Keratinocyte (primary cell): ENCODE measurements at regions not wholly inside any gene's neighbourhood (a gene's known extent, or its start where the extent isn't known, plus 50 kb on each side); places are given as distances from the start of the nearest gene placed in this dataset.

Source experiments
- DNase-seq: peaks from one replicate; pipeline ENCODE4 v3.0.0-alpha.2; 2011; ENCODE audit warnings: low read depth, missing footprints, low spot score
- FAIRE-seq: peaks from 2 replicates; lab custom pipeline; 2011; peaks lifted over from hg19 to GRCh38; lab: Jason Lieb, UNC
- H2AFZ ChIP-seq: 2 replicates; pipeline ENCODE4 v1.6.0; 2012; ENCODE audit warnings: low read length, control low read depth, inconsistent platforms; ENCODE audit not compliant: control insufficient read depth
- H3K27ac ChIP-seq: 2 replicates; pipeline ENCODE4 v1.5.1; 2011; ENCODE audit warnings: low read length; ENCODE audit not compliant: control insufficient read depth, insufficient read depth
- H3K27me3 ChIP-seq: 3 replicates; pipeline ENCODE4 v1.6.0; 2011; ENCODE audit warnings: low read length; ENCODE audit not compliant: control insufficient read depth, insufficient read depth; ENCODE audit errors: extremely low read depth
- H3K36me3 ChIP-seq, 2 experiments: 2 replicates in 1 of 2; 3 replicates in 1 of 2; pipeline ENCODE4 v1.5.1; 2011; ENCODE audit warnings: low read length in 2 of 2, mild to moderate bottlenecking in 1 of 2; ENCODE audit not compliant: control insufficient read depth in 2 of 2, insufficient read depth in 2 of 2; ENCODE audit errors: extremely low read depth in 1 of 2
- H3K4me1 ChIP-seq: 3 replicates; pipeline ENCODE4 v1.5.1; 2011; ENCODE audit warnings: low read length; ENCODE audit not compliant: control insufficient read depth, insufficient read depth; ENCODE audit errors: extremely low read depth
- H3K4me2 ChIP-seq: 3 replicates; pipeline ENCODE4 v1.6.0; 2011; ENCODE audit warnings: low read depth, low read length; ENCODE audit not compliant: control insufficient read depth, insufficient read depth; ENCODE audit errors: extremely low read depth
- H3K4me3 ChIP-seq, 3 experiments: fragments of 200-600 bp in 1 of 3; sonication (generic) in 1 of 3; 2 replicates in 2 of 3; 3 replicates in 1 of 3; pipeline ENCODE4 v1.5.1; 2011 to 2016; ENCODE audit warnings: low read length in 3 of 3, mild to moderate bottlenecking in 3 of 3, control low read depth in 2 of 3, inconsistent platforms in 1 of 3, low read depth in 1 of 3, mixed read lengths in 1 of 3, mixed run types in 1 of 3, moderate library complexity in 1 of 3; ENCODE audit not compliant: control insufficient read depth in 2 of 3, insufficient read depth in 2 of 3; ENCODE audit errors: extremely low read depth in 1 of 3
- H3K79me2 ChIP-seq: 2 replicates; pipeline ENCODE4 v1.6.0; 2012; ENCODE audit warnings: low read length; ENCODE audit not compliant: control insufficient read depth, insufficient read depth
- H3K9ac ChIP-seq: 3 replicates; pipeline ENCODE4 v1.6.0; 2011; ENCODE audit warnings: low read length; ENCODE audit not compliant: control insufficient read depth, insufficient read depth; ENCODE audit errors: extremely low read depth
- H3K9me1 ChIP-seq: 3 replicates; pipeline ENCODE4 v1.6.0; 2011; ENCODE audit warnings: low read length; ENCODE audit not compliant: control insufficient read depth, insufficient read depth; ENCODE audit errors: extremely low read depth
- H3K9me3 ChIP-seq: 2 replicates; pipeline ENCODE4 v1.5.1; 2012; ENCODE audit warnings: low read depth, low read length; ENCODE audit not compliant: control insufficient read depth
- H4K20me1 ChIP-seq: 3 replicates; pipeline ENCODE4 v1.6.0; 2011; ENCODE audit warnings: low read length; ENCODE audit not compliant: control insufficient read depth, insufficient read depth; ENCODE audit errors: extremely low read depth
- EZH2 ChIP-seq: IDR thresholded peaks from one replicate; pipeline ENCODE4 v1.6.1; 2012; ENCODE audit warnings: inconsistent platforms, mild to moderate bottlenecking, low read length, moderate library complexity
- dilution Hi-C: fragments of 300-500 bp; cut with MboI; formaldehyde crosslinking; loops from one replicate; pipeline ENCODE4 v1.7.0; 2020; ENCODE audit warnings: low sequenced_read_pairs; ENCODE audit not compliant: extremely low pct_ligation_motif_present
- TF ChIP-seq, protein P1 (sequence below), 3 experiments: IDR thresholded peaks in 1 of 3; conservative IDR thresholded peaks in 1 of 3; optimal IDR thresholded peaks in 1 of 3; 2 replicates in 2 of 3; 3 replicates in 1 of 3; pipeline versions ENCODE3 to v1.5.1; 2011; ENCODE audit warnings: low read length in 3 of 3, mild to moderate bottlenecking in 3 of 3, moderate library complexity in 2 of 3, control low read depth in 1 of 3, inconsistent platforms in 1 of 3; ENCODE audit not compliant: insufficient read depth in 2 of 3; ENCODE audit errors: extremely low read depth in 1 of 3

DNA sequence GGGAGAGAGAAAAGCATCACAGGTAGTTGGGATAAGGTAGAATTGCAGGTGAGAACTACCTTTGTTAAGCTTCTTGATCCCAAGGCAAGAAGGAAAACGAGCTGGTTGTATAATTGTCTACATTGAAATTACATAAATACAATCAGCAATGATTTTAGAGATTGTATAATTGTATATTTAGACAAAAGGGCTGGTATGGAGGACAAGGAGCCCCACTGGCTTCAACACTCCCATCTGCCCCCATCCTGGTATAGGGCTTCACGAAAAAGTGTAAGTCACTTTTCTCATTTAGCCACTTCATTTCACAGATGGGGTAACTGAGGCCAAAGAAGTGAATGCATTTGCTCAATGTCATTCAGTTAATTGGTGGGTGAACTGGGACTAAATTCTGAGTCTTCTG is 103.3 kb downstream of the MYCN start:
- Histone ChIP-seq H3K27me3 (no peaks in the 10 kb centered on the region), H3K79me2 (no peaks in the 10 kb centered on the region), H3K36me3 (no peaks in the 10 kb centered on the region), H3K4me1 (no peaks in the 10 kb centered on the region), H3K9me3 (no peaks in the 10 kb centered on the region), H4K20me1 (no peaks in the 10 kb centered on the region), H2AFZ (no peak overlapping the region), H3K9ac (no peak overlapping the region), H3K4me3 (no peak overlapping the region), H3K4me2 (no peak overlapping the region), H3K27ac (no peak overlapping the region), H3K9me1 (no peaks in the 10 kb centered on the region)
- no peak for FAIRE-seq
- dilution Hi-C loops = no loop called here
- no peak for DNase-seq
- TF ChIP-seq, protein P1, sequence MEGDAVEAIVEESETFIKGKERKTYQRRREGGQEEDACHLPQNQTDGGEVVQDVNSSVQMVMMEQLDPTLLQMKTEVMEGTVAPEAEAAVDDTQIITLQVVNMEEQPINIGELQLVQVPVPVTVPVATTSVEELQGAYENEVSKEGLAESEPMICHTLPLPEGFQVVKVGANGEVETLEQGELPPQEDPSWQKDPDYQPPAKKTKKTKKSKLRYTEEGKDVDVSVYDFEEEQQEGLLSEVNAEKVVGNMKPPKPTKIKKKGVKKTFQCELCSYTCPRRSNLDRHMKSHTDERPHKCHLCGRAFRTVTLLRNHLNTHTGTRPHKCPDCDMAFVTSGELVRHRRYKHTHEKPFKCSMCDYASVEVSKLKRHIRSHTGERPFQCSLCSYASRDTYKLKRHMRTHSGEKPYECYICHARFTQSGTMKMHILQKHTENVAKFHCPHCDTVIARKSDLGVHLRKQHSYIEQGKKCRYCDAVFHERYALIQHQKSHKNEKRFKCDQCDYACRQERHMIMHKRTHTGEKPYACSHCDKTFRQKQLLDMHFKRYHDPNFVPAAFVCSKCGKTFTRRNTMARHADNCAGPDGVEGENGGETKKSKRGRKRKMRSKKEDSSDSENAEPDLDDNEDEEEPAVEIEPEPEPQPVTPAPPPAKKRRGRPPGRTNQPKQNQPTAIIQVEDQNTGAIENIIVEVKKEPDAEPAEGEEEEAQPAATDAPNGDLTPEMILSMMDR (optimal IDR thresholded peaks at IDR 0.05 in 1 of 3, IDR thresholded peaks at IDR 0.05 in 1 of 3, conservative IDR thresholded peaks at IDR 0.05 in 1 of 3; ENCODE audit: extremely low read depth in 1 of 3, insufficient read depth in 2 of 3, low read length in 3 of 3) = no peak
- TF ChIP-seq EZH2 = no peak

DNA sequence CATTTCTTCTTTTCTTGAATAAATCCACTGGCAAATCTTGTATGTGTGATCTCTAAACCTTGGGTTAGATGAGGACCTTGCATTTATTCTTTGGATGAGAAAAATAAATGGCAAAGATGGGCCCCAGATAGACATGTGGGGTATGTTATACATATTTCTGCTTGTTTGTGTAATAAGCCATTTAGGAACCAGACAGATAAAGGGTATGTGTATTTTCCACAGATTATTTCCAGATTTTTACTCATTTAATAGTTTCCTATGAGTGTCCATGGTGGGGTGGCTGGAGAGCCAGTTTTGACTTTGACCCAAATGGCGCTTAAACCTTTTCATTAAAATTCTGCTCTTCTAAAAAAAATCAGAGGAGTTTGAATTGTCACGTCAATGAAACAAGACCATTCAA is 102.8 kb downstream of the MYCN start:
- no peaks in the 10 kb centered on the region for H3K4me1 ChIP-seq
- no peaks in the 10 kb centered on the region for H3K9me3 ChIP-seq
- no peaks in the 10 kb centered on the region for H3K79me2 ChIP-seq
- no peak overlapping the region for H3K4me3 ChIP-seq
- H3K27me3 ChIP-seq = no peaks in the 10 kb centered on the region
- no peak for TF ChIP-seq EZH2
- TF ChIP-seq, protein P1 (optimal IDR thresholded peaks at IDR 0.05 in 1 of 3, IDR thresholded peaks at IDR 0.05 in 1 of 3, conservative IDR thresholded peaks at IDR 0.05 in 1 of 3; ENCODE audit: extremely low read depth in 1 of 3, insufficient read depth in 2 of 3, low read length in 3 of 3) = no peak
- no peaks in the 10 kb centered on the region for H4K20me1 ChIP-seq
- no peak overlapping the region for H2AFZ ChIP-seq
- DNase-seq (no peak), FAIRE-seq (no peak)
- H3K27ac ChIP-seq = no peak overlapping the region
- H3K4me2 ChIP-seq = no peak overlapping the region
- H3K9me1 ChIP-seq = no peaks in the 10 kb centered on the region
- H3K9ac ChIP-seq = no peak overlapping the region
- H3K36me3 ChIP-seq = no peaks in the 10 kb centered on the region
- dilution Hi-C loops = no loop called here
